ENCODE measurements at regions not wholly inside any gene's neighbourhood (a gene's known extent, or its start where the extent isn't known, plus 50 kb on each side); places are given as distances from the start of the nearest gene placed in this dataset.

DNA sequence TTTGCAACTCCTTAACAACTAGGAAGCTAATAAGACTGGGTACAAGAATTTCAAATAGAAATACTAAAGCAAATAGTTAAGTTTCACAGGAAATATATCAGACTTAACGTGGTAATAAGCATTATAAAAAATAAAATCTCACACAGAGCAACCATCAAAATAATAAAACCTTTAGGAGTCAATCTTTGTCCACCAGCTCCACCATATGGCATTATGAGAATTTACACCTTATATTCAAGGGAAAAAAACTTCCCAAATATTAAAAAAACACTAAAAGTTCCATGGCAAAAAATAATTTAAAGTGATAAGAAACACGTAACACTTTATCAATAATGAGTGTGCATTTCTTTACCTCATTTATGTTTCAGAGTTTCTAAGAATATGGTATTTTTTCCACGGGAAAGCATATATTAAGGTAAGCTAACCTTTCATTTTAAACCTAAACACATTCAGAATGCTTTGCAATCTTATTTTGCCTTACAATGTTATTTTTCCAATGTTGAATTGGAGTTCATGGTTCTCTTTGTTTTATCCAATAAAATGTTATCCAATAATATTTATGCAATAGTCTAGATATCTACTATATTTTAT lies 423.2 kb upstream of the SGCG start:
- Mint-ChIP-seq H3K4me3 (no peak overlapping the region), H3K4me1 (peaks cover 9 to 15% of the 10 kb centered on the region in 2 experiments), H3K27me3 (ENCODE audit: low read depth) (peaks cover 4% of the 10 kb centered on the region; the same call in 1 of the 2 replicates), H3K27ac (no peak overlapping the region; a peak in 1 of 7 replicates), H3K36me3 (ENCODE audit: insufficient read depth in 1 of 3, low read depth in 3 of 3) (peaks cover 7 to 10% (median 9%) of the 10 kb centered on the region in 3 experiments), H3K9me3 (peaks cover 10 to 14% of the 10 kb centered on the region in 2 experiments)
- Histone ChIP-seq H4K20me1 (ENCODE audit: control insufficient read depth, insufficient read depth, insufficient read length) (no peaks in the 10 kb centered on the region), H2BK15ac (ENCODE audit: low read depth, low read length) (no peak overlapping the region), H4K5ac (ENCODE audit: insufficient read length, low read depth, low read length) (no peak overlapping the region), H3K4me1 (ENCODE audit: insufficient read depth, low read length) (no peaks in the 10 kb centered on the region; the same call in 1 of the 2 replicates), H2BK20ac (ENCODE audit: low read depth, low read length, poor library complexity, severe bottlenecking) (no peak overlapping the region), H3K18ac (ENCODE audit: insufficient read length, low read depth, low read length) (no peak overlapping the region), H3K23me2 (ENCODE audit: insufficient read length, low read depth, low read length, poor library complexity, severe bottlenecking) (no peaks in the 10 kb centered on the region), H4K8ac (replicated peaks; ENCODE audit: insufficient read length, low read depth, low read length) (no peak overlapping the region), H3K4ac (ENCODE audit: low read depth, low read length) (no peak overlapping the region), H3T11ph (ENCODE audit: low read length) (no peak overlapping the region), H3K56ac (ENCODE audit: insufficient read length, low read depth, low read length) (no peak overlapping the region), H3K27ac (ENCODE audit: insufficient read length, low read depth, low read length) (no peak overlapping the region), H3K9me3 (ENCODE audit: control insufficient read depth, low read depth, low read length) (no peaks in the 10 kb centered on the region), H4K91ac (ENCODE audit: insufficient read length, low read depth, low read length) (no peak overlapping the region), H2BK120ac (ENCODE audit: low read depth, low read length, poor library complexity, severe bottlenecking) (no peak overlapping the region), H2AK5ac (ENCODE audit: insufficient read length, low read length) (no peak overlapping the region), H2BK12ac (ENCODE audit: insufficient read length, low read depth, low read length) (no peak overlapping the region), H2AFZ (ENCODE audit: low read length) (no peak overlapping the region), H3K23ac (ENCODE audit: insufficient read length, low read depth, low read length) (no peak overlapping the region), H3K27me3 (ENCODE audit: insufficient read depth, low read length) (no peaks in the 10 kb centered on the region), H3K79me2 (ENCODE audit: insufficient read depth, low read length) (no peaks in the 10 kb centered on the region), H3K4me2 (ENCODE audit: insufficient read depth, insufficient read length, low read length) (no peak overlapping the region), H3K14ac (ENCODE audit: insufficient read depth, low read length) (no peak overlapping the region), H3K9ac (ENCODE audit: extremely low read depth, insufficient read length, low read length) (no peak overlapping the region), H3K79me1 (ENCODE audit: insufficient read depth, low read depth, low read length, poor library complexity, severe bottlenecking) (no peaks in the 10 kb centered on the region), H2BK5ac (ENCODE audit: insufficient read length, low read length) (no peak overlapping the region)
- WGBS (ENCODE audit: extremely low coverage, insufficient read length, low lambda C conversion rate), result no CpG with 5 or more reads among the region's 3 CpGs
- peak; percentile 59 for TF ChIP-seq CTCF (conservative IDR thresholded peaks at IDR 0.05)
- DNase-seq, result no peak
